ENCODE measurements at regions not wholly inside any gene's neighbourhood (a gene's known extent, or its start where the extent isn't known, plus 50 kb on each side); places are given as distances from the start of the nearest gene placed in this dataset.
"Not testable (repeated sequence)": the region's sequence is repeated elsewhere in the genome, so short reads cannot be mapped to it uniquely, and the experiment has no call there.

DNA sequence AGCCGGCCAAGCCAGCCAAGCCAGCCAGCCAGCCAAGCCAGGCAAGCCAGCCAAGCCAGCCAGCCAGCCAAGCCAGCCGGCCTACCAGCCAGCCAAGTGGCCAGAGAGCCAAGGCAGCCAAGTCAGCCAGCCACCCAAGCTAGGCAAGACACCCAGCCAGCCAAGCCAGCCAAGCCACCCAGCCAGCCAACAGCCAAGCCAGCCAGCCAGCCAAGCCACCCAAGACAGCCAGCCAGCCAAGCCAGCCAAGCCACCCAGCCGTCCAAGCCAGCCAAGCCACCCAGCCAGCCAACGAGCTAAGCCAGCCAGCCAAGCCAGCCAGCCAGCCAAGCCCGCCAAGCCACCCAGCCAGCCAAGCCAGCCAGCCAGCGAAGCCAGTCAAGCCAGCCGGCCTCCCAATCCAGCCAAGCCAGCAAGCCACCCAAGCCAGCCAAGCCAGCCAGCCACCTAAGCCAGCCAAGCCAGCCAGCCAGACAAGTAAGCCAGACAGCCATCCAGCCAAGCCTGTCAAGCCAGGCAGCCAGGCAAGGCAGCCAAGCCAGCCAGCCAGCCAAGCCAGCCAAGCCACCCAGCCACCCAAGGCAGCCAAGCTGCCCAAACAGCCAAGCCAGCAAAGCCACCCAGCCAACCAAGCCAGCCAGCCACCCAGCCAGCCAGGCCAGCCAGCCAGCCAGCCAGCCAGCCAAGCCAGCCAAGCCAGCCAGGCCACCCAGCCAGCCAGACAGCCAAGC, 200.5 kb downstream of the GOLGA6L6 start:
- DNase-seq (ENCODE audit: low spot score) = peak; percentile 73
- Histone ChIP-seq H3K27ac (ENCODE audit: low read depth in 1 of 2, low read length in 2 of 2) (no peak overlapping the region), H3K4me3 (ENCODE audit: low read depth in 1 of 3, low read length in 3 of 3) (no peak overlapping the region), H3K27me3 (ENCODE audit: control insufficient read depth in 4 of 4, insufficient read depth in 4 of 4, low read length in 3 of 4) (no peaks in the 10 kb centered on the region), H3K9ac (ENCODE audit: low read depth in 1 of 2, low read length in 2 of 2) (no peak overlapping the region), H3K36me3 (ENCODE audit: control insufficient read depth in 4 of 4, insufficient read depth in 3 of 4, low read depth in 1 of 4, low read length in 3 of 4) (no peaks in the 10 kb centered on the region), H3K4me1 (ENCODE audit: control insufficient read depth in 4 of 4, insufficient read depth in 4 of 4, low read length in 3 of 4) (no peaks in the 10 kb centered on the region), H3K9me3 (ENCODE audit: control insufficient read depth in 4 of 4, low read length in 3 of 4) (peaks cover 0 to 15% (median 6%) of the 10 kb centered on the region in 4 donors)
- TF ChIP-seq GABPA (IDR thresholded peaks at IDR 0.05 in 1 of 2, conservative IDR thresholded peaks at IDR 0.05 in 1 of 2) (no peak), SP1 (IDR thresholded peaks at IDR 0.05) (no peak), FOXA2 (IDR thresholded peaks at IDR 0.05) (no peak), HNF4A (conservative IDR thresholded peaks at IDR 0.05) (no peak)
- TF ChIP-seq, protein P1, sequence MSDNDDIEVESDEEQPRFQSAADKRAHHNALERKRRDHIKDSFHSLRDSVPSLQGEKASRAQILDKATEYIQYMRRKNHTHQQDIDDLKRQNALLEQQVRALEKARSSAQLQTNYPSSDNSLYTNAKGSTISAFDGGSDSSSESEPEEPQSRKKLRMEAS (IDR thresholded peaks at IDR 0.05) = no peak
- WGBS = 62% methylated on average over 7 of the region's 7 CpGs

DNA sequence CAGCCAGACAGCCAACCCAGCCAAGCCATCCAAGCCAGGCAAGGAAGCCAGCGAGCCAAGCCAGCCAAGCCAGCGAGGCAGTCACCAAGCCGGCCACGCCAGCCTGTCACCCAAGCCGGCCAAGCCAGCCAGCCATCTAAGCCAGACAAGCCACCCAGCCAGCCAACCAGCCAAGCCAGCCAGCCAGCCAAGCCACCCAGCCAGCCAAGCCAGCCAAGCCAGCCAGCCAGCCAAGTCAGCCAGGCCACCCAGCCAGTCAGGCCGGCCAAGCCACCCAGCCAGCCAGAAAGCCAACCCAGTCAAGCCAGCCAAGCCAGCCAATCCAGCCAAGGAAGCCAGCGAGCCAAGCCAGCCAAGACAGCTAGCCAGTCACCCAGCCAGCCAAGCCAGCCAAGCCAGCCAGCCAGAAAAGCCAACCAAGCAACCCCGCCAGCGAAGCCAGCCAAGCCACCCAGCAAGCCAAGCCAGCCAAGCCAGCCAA, 201.2 kb downstream of the GOLGA6L6 start:
- H3K36me3 ChIP-seq (ENCODE audit: control insufficient read depth in 4 of 4, insufficient read depth in 3 of 4, low read depth in 1 of 4, low read length in 3 of 4) = no peaks in the 10 kb centered on the region
- peak overlapping the region in 1 of 3 donors; percentile 43 for H3K4me3 ChIP-seq (ENCODE audit: low read depth in 1 of 3, low read length in 3 of 3)
- no peaks in the 10 kb centered on the region for H3K4me1 ChIP-seq (ENCODE audit: control insufficient read depth in 4 of 4, insufficient read depth in 4 of 4, low read length in 3 of 4)
- H3K27ac ChIP-seq (ENCODE audit: low read depth in 1 of 2, low read length in 2 of 2) = no peak overlapping the region
- no peaks in the 10 kb centered on the region for H3K27me3 ChIP-seq (ENCODE audit: control insufficient read depth in 4 of 4, insufficient read depth in 4 of 4, low read length in 3 of 4)
- DNase-seq (ENCODE audit: low spot score) = peak; percentile 57
- peaks cover 0 to 15% (median 6%) of the 10 kb centered on the region in 4 donors for H3K9me3 ChIP-seq (ENCODE audit: control insufficient read depth in 4 of 4, low read length in 3 of 4)
- no peak overlapping the region for H3K9ac ChIP-seq (ENCODE audit: low read depth in 1 of 2, low read length in 2 of 2)
- TF ChIP-seq JUND (IDR thresholded peaks at IDR 0.05) = no peak
- TF ChIP-seq, protein P2, sequence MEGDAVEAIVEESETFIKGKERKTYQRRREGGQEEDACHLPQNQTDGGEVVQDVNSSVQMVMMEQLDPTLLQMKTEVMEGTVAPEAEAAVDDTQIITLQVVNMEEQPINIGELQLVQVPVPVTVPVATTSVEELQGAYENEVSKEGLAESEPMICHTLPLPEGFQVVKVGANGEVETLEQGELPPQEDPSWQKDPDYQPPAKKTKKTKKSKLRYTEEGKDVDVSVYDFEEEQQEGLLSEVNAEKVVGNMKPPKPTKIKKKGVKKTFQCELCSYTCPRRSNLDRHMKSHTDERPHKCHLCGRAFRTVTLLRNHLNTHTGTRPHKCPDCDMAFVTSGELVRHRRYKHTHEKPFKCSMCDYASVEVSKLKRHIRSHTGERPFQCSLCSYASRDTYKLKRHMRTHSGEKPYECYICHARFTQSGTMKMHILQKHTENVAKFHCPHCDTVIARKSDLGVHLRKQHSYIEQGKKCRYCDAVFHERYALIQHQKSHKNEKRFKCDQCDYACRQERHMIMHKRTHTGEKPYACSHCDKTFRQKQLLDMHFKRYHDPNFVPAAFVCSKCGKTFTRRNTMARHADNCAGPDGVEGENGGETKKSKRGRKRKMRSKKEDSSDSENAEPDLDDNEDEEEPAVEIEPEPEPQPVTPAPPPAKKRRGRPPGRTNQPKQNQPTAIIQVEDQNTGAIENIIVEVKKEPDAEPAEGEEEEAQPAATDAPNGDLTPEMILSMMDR (IDR thresholded peaks at IDR 0.05; ENCODE audit: low read depth, low read length, missing input control) = peak; percentile 5
- WGBS = 76% methylated on average over 9 of the region's 9 CpGs

DNA sequence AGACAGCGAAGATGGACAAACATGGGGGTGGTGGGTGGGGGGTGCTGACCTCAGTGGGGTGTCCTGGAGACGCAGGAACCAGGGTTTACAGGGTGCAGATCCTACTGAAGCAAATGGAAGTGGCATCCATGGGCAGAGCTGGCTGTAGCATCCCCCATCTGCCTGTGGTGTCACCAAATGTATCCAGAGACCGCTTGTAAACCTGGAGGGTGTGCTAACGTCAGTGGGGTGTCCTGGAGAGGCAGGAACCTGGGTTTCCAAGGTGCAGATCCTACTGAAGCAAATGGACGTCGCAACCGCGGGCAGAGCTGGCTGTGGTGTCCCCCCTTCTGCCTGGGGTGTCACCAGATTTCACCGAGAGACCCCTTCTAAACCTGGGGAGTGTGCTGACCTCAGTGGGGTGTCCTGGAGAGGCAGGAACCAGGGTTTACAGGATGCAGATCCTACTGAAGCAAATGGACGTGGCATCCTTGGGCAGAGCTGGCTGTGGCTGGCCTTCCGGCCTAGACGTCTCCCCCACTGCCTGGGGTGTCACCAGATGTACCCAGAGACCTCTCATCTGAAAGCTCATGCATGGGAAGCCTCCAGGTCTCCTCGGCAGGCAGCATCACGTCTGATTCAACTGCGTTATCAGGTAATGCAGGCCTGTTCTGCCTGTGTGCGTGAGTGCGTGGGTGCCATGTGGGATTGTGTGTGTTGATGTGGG, 202.4 kb downstream of the GOLGA6L6 start:
- not testable (repeated sequence) for H3K27me3 ChIP-seq (ENCODE audit: control insufficient read depth in 4 of 4, insufficient read depth in 4 of 4, low read length in 3 of 4); H3K9ac ChIP-seq (ENCODE audit: low read depth in 1 of 2, low read length in 2 of 2); H3K36me3 ChIP-seq (ENCODE audit: control insufficient read depth in 4 of 4, insufficient read depth in 3 of 4, low read depth in 1 of 4, low read length in 3 of 4); H3K27ac ChIP-seq (ENCODE audit: low read depth in 1 of 2, low read length in 2 of 2); H3K4me3 ChIP-seq (ENCODE audit: low read depth in 1 of 3, low read length in 3 of 3); H3K4me1 ChIP-seq (ENCODE audit: control insufficient read depth in 4 of 4, insufficient read depth in 4 of 4, low read length in 3 of 4)
- 71% methylated on average over 17 of the region's 17 CpGs for WGBS
- DNase-seq (ENCODE audit: low spot score) = peak; percentile 32
- peaks cover 0 to 15% (median 6%) of the 10 kb centered on the region in 4 donors for H3K9me3 ChIP-seq (ENCODE audit: control insufficient read depth in 4 of 4, low read length in 3 of 4)

DNA sequence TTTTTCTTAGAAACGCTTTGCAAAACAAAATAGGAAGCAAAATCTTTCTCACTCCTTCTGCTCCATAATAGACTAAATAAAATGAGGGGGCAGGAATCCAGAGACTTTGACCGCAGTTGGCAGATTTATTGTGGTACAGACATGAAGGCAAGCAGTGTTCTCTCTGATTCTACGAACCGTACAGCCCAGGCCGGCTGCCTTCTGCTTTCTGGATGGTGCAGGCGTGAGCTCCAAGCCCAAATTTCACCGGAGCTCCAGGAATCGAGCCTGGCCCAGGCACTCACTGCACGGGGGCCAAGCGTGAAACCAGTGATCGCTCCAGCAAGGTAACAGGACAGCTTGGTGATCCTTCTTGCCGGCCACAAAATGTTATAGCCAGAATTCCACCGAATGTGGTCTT, 202.9 kb downstream of the GOLGA6L6 start:
- not testable (repeated sequence) for DNase-seq (ENCODE audit: low spot score); H3K4me1 ChIP-seq (ENCODE audit: control insufficient read depth in 4 of 4, insufficient read depth in 4 of 4, low read length in 3 of 4); H3K36me3 ChIP-seq (ENCODE audit: control insufficient read depth in 4 of 4, insufficient read depth in 3 of 4, low read depth in 1 of 4, low read length in 3 of 4); H3K27me3 ChIP-seq (ENCODE audit: control insufficient read depth in 4 of 4, insufficient read depth in 4 of 4, low read length in 3 of 4); H3K4me3 ChIP-seq (ENCODE audit: low read depth in 1 of 3, low read length in 3 of 3); H3K27ac ChIP-seq (ENCODE audit: low read depth in 1 of 2, low read length in 2 of 2); H3K9ac ChIP-seq (ENCODE audit: low read depth in 1 of 2, low read length in 2 of 2)
- 81% methylated on average over 13 of the region's 13 CpGs for WGBS
- H3K9me3 ChIP-seq (ENCODE audit: control insufficient read depth in 4 of 4, low read length in 3 of 4) = peaks cover 0 to 15% (median 6%) of the 10 kb centered on the region in 4 donors

DNA sequence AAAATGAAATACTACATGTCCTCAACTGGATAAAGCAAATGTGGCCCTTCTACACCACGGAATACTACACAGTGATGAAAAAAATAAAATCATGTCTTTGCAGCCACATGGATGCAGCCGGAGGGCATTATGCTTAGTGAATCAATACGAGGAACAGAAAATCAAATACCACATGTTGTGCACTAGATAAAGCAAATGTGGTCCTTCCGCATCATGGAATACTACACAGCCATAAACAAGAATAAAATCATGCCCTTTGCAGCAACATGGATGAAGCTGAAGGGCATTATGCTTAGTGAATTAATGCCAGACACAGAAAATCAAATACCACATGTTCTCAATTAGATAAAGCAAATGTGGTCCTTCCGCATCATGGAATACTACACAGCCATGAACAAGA, 204.4 kb downstream of the GOLGA6L6 start:
- not testable (repeated sequence) for DNase-seq (ENCODE audit: low spot score); H3K4me3 ChIP-seq (ENCODE audit: low read depth in 1 of 3, low read length in 3 of 3); H3K4me1 ChIP-seq (ENCODE audit: control insufficient read depth in 4 of 4, insufficient read depth in 4 of 4, low read length in 3 of 4); H3K27me3 ChIP-seq (ENCODE audit: control insufficient read depth in 4 of 4, insufficient read depth in 4 of 4, low read length in 3 of 4); H3K36me3 ChIP-seq (ENCODE audit: control insufficient read depth in 4 of 4, insufficient read depth in 3 of 4, low read depth in 1 of 4, low read length in 3 of 4); H3K9ac ChIP-seq (ENCODE audit: low read depth in 1 of 2, low read length in 2 of 2); H3K27ac ChIP-seq (ENCODE audit: low read depth in 1 of 2, low read length in 2 of 2)
- WGBS = 84% methylated on average over 5 of the region's 5 CpGs
- peaks cover 0 to 15% (median 5%) of the 10 kb centered on the region in 4 donors for H3K9me3 ChIP-seq (ENCODE audit: control insufficient read depth in 4 of 4, low read length in 3 of 4)

DNA sequence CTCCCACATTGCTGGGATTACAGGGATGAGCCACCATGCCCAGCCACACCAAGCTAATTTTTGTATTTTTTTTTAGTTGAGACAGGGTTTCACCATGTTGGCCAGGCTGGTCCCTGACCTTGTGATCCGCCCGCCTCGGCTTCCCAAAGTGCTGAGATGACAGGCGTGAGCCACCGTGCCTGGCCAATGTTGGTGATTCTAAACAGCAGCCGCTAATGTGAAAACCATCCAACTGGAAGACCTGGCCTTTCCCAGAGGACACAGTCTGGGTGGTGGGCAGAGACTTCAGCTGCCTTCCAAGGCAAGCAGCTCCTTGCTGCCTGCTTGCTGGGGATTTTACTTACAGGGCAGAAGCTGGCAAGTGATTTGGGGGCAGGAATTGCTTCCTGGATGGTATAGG, 207.1 kb downstream of the GOLGA6L6 start:
- not testable (repeated sequence) for H3K9ac ChIP-seq (ENCODE audit: low read depth in 1 of 2, low read length in 2 of 2); H3K4me1 ChIP-seq (ENCODE audit: control insufficient read depth in 4 of 4, insufficient read depth in 4 of 4, low read length in 3 of 4); DNase-seq (ENCODE audit: low spot score); H3K9me3 ChIP-seq (ENCODE audit: control insufficient read depth in 4 of 4, low read length in 3 of 4); H3K27ac ChIP-seq (ENCODE audit: low read depth in 1 of 2, low read length in 2 of 2); H3K36me3 ChIP-seq (ENCODE audit: control insufficient read depth in 4 of 4, insufficient read depth in 3 of 4, low read depth in 1 of 4, low read length in 3 of 4); H3K4me3 ChIP-seq (ENCODE audit: low read depth in 1 of 3, low read length in 3 of 3); H3K27me3 ChIP-seq (ENCODE audit: control insufficient read depth in 4 of 4, insufficient read depth in 4 of 4, low read length in 3 of 4)
- WGBS = 97% methylated on average over 6 of the region's 6 CpGs

Measured in liver (tissue), 8 donors.